ENCODE measurements at regions not wholly inside any gene's neighbourhood (a gene's known extent, or its start where the extent isn't known, plus 50 kb on each side); places are given as distances from the start of the nearest gene placed in this dataset.

DNA sequence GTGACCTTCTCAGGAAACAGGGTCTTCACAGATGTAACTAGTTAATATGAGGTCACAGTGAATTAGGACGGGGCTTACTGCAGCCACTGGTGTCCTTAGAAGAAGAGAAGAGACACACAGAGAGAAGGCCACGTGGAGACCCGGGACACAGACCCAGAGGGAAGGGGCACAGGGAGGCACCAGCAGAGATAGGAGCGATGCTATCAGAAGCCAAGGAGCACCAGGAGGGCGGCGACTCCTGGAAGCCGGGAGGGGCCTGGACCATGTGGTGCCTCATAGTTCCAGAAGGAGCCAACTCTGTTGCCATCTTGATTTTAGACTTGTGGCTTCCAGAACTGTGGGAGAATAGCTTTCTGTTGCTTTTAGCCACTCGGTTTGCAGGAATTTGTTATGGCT lies 505.9 kb downstream of the TCERG1L start:
- TF ChIP-seq, protein P1, sequence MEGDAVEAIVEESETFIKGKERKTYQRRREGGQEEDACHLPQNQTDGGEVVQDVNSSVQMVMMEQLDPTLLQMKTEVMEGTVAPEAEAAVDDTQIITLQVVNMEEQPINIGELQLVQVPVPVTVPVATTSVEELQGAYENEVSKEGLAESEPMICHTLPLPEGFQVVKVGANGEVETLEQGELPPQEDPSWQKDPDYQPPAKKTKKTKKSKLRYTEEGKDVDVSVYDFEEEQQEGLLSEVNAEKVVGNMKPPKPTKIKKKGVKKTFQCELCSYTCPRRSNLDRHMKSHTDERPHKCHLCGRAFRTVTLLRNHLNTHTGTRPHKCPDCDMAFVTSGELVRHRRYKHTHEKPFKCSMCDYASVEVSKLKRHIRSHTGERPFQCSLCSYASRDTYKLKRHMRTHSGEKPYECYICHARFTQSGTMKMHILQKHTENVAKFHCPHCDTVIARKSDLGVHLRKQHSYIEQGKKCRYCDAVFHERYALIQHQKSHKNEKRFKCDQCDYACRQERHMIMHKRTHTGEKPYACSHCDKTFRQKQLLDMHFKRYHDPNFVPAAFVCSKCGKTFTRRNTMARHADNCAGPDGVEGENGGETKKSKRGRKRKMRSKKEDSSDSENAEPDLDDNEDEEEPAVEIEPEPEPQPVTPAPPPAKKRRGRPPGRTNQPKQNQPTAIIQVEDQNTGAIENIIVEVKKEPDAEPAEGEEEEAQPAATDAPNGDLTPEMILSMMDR (conservative IDR thresholded peaks at IDR 0.05; ENCODE audit: low read length), result no peak
- no peak for DNase-seq (ENCODE audit: low read depth)
- no peak overlapping the region for H3K4me3 ChIP-seq (ENCODE audit: low read length)

GRCh38 chr10:130806426-130806825 lies 505.1 kb downstream of the TCERG1L start:
- TF ChIP-seq, protein P1 (conservative IDR thresholded peaks at IDR 0.05; ENCODE audit: low read length), result no peak
- DNase-seq (ENCODE audit: low read depth), result no peak

DNA sequence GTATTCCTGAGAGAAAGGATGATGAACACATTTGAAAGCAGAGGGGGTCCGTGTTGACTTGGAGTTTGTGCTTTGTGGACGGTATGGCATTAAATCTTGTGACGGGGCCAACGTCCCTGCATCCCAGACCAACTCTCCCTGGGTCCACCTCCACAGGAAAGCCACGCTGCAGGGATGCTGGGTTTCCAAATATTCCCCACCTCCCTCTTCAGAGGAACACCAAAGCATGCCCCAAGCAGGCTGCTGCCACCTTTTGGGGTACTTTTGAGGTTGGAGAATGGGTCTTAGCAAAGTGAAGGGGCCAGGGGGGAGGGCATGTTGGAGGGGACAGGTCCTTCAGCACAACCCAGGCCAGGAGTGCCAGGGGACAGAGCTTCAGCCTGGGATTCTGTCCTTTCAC lies 504.4 kb downstream of the TCERG1L start:
- DNase-seq (ENCODE audit: low read depth), result no peak
- no peak overlapping the region for H3K4me3 ChIP-seq (ENCODE audit: low read length)
- TF ChIP-seq, protein P1 (conservative IDR thresholded peaks at IDR 0.05; ENCODE audit: low read length), result no peak

More at GRCh38 chr10:130806426-130806825, 505.1 kb downstream of the TCERG1L start:
- H3K4me3 ChIP-seq (ENCODE audit: low read length), result no peak overlapping the region

GRCh38 chr10:130807721-130808120 lies 503.8 kb downstream of the TCERG1L start:
- TF ChIP-seq, protein P1 (conservative IDR thresholded peaks at IDR 0.05; ENCODE audit: low read length), result no peak
- no peak overlapping the region for H3K4me3 ChIP-seq (ENCODE audit: low read length)
- no peak for DNase-seq (ENCODE audit: low read depth)

DNA sequence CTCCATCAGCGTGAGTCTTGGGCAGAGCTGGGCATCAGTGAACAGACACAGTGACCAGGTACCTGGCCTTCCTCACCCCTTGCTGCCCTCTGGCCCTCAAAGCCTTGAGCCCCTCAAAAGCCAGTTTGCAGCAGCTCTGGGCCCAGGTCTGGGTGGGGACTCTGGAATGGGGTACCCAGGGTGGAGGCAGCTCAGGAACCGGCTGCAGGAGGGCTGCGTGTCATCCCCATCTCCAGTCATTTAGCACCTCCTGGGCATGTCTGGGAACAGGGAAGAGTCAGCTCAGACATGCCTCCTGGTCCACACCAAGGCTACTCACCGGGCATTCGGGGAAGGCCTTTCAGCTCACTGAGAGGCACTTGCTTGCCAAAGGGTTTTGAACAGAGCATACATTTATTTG lies 503.3 kb downstream of the TCERG1L start:
- DNase-seq (ENCODE audit: low read depth), result no peak
- TF ChIP-seq, protein P1 (conservative IDR thresholded peaks at IDR 0.05; ENCODE audit: low read length), result no peak
- no peak overlapping the region for H3K4me3 ChIP-seq (ENCODE audit: low read length)

GRCh38 chr10:130808686-130809085 lies 502.8 kb downstream of the TCERG1L start:
- DNase-seq (ENCODE audit: low read depth), result no peak
- H3K4me3 ChIP-seq (ENCODE audit: low read length), result no peak overlapping the region
- TF ChIP-seq, protein P1 (conservative IDR thresholded peaks at IDR 0.05; ENCODE audit: low read length), result no peak

DNA sequence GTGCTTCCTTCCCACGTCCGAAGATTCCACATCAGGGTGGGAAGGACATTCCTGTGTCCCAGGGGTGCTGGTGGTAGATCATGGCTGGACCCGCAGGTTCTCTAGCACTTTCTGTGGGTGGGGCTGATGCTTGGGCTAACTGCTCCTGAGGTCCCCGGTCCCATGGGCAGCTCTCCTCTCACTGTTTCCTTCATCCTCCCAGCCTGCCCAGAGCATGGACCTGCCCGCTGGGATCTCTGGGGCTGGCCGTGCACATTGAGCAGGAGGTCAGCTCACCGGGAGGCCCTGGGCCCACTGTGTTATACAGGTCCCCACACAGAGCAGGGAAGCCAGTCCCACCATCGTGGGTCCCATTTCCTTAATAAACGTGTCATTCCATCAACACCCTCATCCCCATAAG lies 502.3 kb downstream of the TCERG1L start:
- no peak overlapping the region for H3K4me3 ChIP-seq (ENCODE audit: low read length)
- TF ChIP-seq, protein P1 (conservative IDR thresholded peaks at IDR 0.05; ENCODE audit: low read length), result no peak
- DNase-seq (ENCODE audit: low read depth), result no peak

All from AG10803 (cell line).